ENCODE measurements at regions not wholly inside any gene's neighbourhood (a gene's known extent, or its start where the extent isn't known, plus 50 kb on each side); places are given as distances from the start of the nearest gene placed in this dataset.

- Histone ChIP-seq H2AFZ (no peak overlapping the region), H3K27ac (no peak overlapping the region), H3K36me3 (ENCODE audit: control insufficient read depth, insufficient read depth, low read length) (no peaks in the 10 kb centered on the region), H3K4me2 (ENCODE audit: low read length) (no peak overlapping the region), H3K4me1 (no peaks in the 10 kb centered on the region), H3K79me2 (no peaks in the 10 kb centered on the region), H3K9me3 (ENCODE audit: control insufficient read depth, low read length) (no peaks in the 10 kb centered on the region), H3K4me3 (ENCODE audit: low read depth, low read length) (no peak overlapping the region), H3K27me3 (ENCODE audit: control insufficient read depth, insufficient read depth, low read length) (no peaks in the 10 kb centered on the region), H3K9ac (no peak overlapping the region)
- no peak for TF ChIP-seq CTCF (IDR thresholded peaks at IDR 0.05)
Observed at GRCh38 chr5:15026011-15026893, 154.7 kb upstream of the ANKH start.

DNA sequence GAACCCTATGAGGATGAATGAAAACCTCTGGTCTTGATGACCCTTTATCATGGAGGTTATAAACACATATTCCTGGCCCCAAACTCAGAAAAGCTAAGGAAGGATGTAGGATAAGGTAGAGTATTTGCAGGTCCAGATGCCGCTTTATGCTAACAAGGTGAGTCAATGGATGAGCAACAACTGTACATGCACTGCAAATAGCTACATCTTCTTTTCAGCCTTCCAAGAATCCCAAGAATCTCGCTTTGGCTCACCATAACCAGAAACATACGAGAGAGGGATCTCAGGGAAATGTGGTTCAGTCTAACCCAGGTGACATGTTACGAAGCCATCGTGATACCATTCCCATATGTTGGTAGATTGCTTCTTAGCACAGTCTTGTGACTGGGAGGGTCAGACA, 152.3 kb upstream of the ANKH start:
- Histone ChIP-seq H3K9ac (no peak overlapping the region), H3K36me3 (ENCODE audit: control insufficient read depth, insufficient read depth, low read length) (no peaks in the 10 kb centered on the region), H3K9me3 (ENCODE audit: control insufficient read depth, low read length) (no peaks in the 10 kb centered on the region)

DNA sequence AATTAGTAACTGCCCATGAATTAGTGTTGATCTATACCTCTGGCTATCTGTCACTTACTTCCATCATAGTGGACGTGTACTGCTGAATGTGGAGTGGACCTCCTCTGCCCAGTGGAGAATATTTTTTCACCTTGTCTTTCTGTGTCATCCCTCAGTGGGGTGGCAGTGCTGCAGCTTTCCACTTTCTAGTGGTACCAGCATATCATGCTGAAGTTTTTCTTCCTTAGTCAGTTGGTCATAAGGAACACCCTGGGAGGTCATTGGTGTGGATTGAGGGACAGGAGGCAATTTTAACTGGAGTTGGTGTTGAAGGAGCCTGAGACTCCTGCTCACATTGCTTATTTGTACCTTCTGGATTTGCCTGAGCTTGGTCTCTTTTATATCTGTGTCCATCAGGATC, 151.7 kb upstream of the ANKH start:
- H3K4me3 ChIP-seq (ENCODE audit: low read depth, low read length) = no peak overlapping the region
- H3K79me2 ChIP-seq = no peaks in the 10 kb centered on the region
- H3K27me3 ChIP-seq (ENCODE audit: control insufficient read depth, insufficient read depth, low read length) = no peaks in the 10 kb centered on the region
- H3K4me1 ChIP-seq = no peaks in the 10 kb centered on the region
- no peak for TF ChIP-seq CTCF (IDR thresholded peaks at IDR 0.05)
- no peaks in the 10 kb centered on the region for H3K36me3 ChIP-seq (ENCODE audit: control insufficient read depth, insufficient read depth, low read length)
- H3K27ac ChIP-seq = no peak overlapping the region
- H3K4me2 ChIP-seq (ENCODE audit: low read length) = no peak overlapping the region
- H2AFZ ChIP-seq = no peak overlapping the region
- no peaks in the 10 kb centered on the region for H3K9me3 ChIP-seq (ENCODE audit: control insufficient read depth, low read length)
- H3K9ac ChIP-seq = no peak overlapping the region

More for the DNA sequence above, 152.3 kb upstream of the ANKH start:
- H3K27me3 ChIP-seq (ENCODE audit: control insufficient read depth, insufficient read depth, low read length) = no peaks in the 10 kb centered on the region
- no peaks in the 10 kb centered on the region for H3K4me1 ChIP-seq
- no peak for TF ChIP-seq CTCF (IDR thresholded peaks at IDR 0.05)
- H3K79me2 ChIP-seq = no peaks in the 10 kb centered on the region
- H2AFZ ChIP-seq = no peak overlapping the region
- no peak overlapping the region for H3K4me3 ChIP-seq (ENCODE audit: low read depth, low read length)
- H3K27ac ChIP-seq = no peak overlapping the region
- no peak overlapping the region for H3K4me2 ChIP-seq (ENCODE audit: low read length)

DNA sequence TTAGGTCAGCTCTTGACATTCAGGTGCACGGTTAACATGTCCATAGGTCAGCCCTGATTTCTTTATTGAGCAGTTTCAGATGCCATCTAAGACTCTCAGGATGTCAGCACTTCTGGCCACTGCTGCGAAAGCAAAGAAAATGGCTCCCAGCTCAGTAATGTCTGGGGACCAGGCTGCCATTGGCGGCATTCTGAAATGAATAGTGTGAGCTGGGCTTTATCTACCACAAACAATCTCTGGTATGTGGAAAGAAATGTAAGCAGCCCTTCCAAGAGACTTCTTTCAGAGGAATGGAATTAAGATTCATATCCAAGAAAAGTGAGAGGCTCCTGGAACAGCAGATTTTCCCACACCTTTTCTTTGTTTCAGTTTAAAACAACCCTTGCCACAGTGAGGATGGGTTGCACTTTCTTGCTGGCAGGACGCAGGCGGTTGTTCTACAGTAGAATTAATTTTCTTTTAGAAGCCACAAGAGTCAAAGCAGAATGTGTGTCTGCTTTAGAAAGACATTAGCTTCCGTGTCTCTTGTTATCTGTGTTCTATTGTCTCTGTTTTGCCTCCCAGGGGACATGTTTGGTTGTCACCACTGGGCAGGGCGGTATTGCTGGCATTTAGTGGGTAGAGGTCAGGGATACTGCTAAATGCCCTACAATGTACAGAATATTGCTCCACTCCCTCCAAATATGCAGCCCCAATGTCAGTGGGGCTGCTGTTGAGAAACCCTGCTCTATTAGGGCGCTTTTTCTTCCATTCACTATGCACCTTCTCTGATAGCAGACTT, 149.9 kb upstream of the ANKH start:
- Histone ChIP-seq H3K27ac (no peak overlapping the region), H3K79me2 (no peaks in the 10 kb centered on the region), H2AFZ (peak overlapping the region; percentile 25), H3K9ac (no peak overlapping the region), H3K36me3 (ENCODE audit: control insufficient read depth, insufficient read depth, low read length) (no peaks in the 10 kb centered on the region), H3K9me3 (ENCODE audit: control insufficient read depth, low read length) (no peaks in the 10 kb centered on the region), H3K4me3 (ENCODE audit: low read depth, low read length) (no peak overlapping the region), H3K27me3 (ENCODE audit: control insufficient read depth, insufficient read depth, low read length) (no peaks in the 10 kb centered on the region), H3K4me2 (ENCODE audit: low read length) (no peak overlapping the region), H3K4me1 (no peaks in the 10 kb centered on the region)
- TF ChIP-seq CTCF (IDR thresholded peaks at IDR 0.05) = no peak
